Superior temporal gyrus (tissue), 1 donor: ENCODE measurements at regions not wholly inside any gene's neighbourhood (a gene's known extent, or its start where the extent isn't known, plus 50 kb on each side); places are given as distances from the start of the nearest gene placed in this dataset.

Experiments
- DNase-seq: peaks from one replicate; pipeline ENCODE4 v3.0.0-alpha.2; 2016; ENCODE audit errors: extremely low spot score

DNA sequence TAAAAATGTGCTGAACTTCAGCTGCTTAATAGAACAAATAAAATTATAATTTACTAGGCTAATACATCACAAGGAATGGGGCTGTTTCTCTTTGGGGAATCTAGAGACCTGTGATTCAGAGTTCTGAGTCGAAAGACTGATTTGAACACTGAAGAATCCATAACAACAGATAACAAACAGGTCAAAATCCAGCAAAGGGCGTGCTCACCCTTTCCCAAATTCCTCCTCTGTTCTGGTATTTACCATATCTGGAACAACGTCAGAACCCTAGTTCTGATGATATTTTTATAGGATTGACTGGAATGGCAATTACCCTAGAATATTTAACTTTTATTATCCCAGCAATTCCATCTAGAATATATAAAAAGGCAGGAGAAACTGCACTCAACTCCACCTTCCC lies 66.0 kb upstream of the ITGA6 start:
- no peak for DNase-seq

DNA sequence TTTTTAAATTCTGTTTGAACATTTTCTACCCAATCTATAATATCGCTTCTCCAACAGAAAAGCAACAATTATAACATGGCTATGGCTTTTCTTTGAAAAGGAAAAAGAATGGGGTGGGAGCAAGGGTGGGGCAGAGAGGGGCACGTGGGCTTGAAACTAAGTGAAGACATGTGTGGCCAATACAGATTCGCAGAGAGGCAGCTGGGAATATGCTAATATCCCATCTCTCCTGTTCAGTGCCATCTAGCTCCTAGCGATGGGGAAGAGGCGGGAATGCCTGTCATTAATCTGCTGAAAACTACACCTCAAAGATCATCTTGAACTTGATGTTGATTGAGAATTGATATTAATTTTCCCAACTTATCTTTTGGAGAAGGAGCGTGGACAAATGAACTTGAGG lies 65.5 kb upstream of the ITGA6 start:
- DNase-seq, result no peak

DNA sequence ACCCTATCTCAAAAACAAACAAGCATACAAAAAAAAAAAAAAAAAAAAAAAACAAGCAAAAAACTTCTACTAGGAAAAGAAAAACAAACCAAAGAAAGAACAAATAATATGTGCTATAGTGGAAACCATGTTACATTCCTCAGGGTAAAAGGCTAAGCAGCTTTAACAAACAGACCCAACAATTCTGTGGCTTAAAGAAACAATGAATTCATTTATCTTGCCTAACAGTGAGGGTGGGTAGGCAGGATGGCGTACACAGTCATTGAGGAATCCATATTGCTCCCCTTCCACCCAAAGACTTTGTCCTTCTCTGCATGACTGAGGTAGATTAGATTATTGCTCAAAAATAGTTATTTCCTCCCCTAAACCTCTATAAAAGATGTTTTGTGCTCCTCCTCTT lies 63.1 kb upstream of the ITGA6 start:
- no peak for DNase-seq

DNA sequence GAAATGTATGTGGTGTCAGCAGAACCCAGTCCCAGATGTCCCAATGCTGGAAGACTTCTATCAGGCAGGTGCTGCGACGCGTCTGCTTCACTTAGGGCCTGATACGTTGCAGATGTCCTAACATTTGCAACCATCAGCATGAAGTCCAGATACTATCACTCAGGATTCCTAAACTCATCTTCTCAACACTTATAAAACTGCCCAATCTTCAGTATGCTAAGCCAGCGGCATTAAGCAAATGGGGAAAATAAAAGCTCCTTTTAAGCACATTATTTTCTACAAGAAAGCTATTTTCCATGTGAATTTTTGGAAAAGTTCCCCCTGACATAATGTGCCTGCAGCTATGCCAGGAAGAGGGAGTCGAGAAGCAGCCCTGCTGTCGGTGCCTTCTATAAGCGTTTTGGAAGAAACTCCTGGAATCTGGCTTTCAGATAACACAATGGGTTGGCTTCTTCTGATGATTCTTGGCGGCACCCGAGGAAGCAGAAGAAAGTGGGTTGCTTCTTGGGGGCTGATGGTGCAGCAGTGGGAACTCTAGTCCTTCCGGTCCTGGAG lies 60.7 kb upstream of the ITGA6 start:
- no peak for DNase-seq

DNA sequence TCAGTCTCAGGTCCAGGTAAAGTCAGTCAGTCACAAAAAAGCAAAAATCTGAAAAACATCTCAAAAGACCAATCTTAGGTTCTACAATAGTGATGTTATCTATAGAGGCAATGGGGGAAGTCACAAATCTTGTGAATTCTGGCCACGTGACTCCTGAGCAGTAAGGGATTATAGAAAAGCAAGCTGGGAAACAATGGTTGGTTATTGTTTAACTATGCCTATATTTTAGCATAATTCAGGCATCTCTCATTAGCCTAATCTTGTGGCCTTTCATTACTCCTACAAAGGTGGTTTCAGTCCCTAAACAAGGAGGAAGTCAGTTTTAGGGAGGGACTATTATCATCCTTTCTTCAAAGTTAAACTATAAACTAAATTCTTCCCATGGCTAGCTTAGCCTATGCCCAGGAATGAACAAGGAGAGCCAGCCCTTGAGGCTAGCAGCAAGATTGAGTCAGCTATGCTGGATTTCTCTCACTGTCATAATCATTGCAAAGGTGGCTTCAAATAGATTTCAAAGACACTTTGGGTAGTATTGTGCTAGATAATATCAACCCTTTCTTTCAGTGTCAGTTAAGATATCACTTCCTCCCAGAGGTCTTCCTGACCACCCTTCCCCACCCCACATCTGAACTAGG lies 56.4 kb upstream of the ITGA6 start:
- no peak for DNase-seq

DNA sequence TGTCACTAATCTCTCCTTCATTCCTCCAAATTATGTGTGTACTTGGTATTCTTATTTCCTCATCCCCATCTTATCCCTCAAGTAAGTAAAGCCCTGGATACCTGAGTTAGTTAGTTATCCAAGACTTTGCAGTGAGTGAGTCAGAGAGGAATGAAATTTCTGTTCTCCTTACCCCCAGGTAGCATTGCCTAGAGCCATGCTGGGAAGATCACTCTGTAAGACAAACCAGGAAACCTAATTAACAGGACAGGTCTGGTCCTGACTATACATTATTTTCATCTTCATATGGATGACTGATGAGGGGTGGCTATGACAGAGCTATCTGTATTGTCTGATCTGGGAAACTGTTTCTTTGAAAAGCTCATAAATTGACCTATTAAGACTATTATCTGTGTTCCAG lies 55.0 kb upstream of the ITGA6 start:
- no peak for DNase-seq

DNA sequence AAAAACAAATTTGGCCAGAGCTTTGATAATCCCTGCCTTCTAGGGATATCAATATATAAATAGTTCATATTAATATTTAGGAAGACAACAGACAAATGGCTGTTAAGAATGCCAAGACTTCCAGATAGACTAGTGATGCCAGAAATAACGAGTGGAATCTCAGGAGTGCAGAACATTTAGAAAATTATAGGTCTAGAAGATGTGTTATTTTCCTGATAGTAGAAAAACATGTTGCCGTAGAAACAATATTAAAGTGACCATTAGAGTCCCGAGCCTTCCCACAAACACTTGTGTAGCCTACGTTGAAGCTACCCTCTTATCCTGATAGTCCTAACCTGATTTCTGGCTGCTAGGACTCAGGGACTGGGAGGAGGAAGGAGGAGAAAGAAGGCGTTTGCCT lies 54.3 kb upstream of the ITGA6 start:
- no peak for DNase-seq

DNA sequence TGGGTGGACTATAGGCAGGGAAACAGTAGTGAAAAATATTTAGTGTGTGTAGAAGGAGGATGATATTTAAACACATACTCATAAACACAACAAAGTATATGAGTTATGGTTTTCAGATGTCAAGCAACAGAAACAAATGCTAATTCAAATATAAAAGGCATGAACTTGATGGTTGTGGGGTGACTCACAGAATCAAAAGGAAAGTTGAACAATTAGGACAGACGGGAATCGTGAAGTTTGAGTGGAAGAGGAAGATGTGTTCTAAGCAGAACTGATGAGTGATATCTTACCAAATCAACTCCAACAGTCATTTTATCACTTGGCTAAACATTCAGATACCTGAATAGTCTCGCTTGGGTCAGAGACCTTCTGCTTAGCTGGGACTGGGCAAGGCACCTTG lies 53.6 kb upstream of the ITGA6 start:
- no peak for DNase-seq

DNA sequence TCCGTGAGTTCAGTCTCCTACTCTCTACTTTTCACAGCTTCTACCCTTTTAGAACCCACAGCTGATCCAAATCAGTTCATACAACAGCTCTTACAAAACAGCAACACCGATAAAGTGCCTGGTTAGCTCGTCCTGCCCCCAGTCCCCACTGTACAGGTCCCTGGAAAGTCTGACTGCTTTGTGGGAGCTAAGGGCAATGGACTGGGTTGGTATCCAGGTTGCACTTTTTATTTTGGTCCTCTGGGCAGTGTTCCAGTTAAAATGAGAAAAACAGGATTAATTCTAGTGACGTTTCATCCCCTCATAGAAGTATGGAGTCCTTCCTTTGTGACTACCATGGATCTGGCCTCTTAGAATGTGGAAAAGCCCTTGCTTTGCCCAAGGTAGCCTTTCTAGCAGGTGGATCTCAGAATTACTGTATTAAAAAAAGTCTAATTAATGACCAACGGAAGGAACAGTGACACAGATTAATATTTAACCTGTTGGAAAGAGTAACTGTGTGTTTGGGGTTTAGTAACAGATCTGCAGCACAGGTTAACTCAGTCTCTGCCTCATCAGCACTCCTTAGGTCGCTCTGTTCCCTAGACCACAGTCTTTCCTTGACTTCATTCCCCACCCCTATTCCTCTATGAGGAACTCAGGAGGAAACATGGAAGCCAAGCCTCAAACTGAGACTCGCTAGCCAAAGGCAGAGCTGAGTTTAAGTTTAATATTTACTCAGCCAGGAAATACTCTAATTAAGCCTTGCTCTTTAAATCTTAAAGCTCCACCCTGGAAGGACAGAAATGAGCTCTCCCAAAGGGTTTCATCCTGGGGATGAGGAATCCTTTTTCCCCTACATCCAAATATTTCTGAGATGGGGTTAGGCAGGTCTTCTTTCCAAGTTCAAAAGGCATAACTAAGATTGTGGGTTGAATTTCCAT lies 52.8 kb upstream of the ITGA6 start:
- no peak for DNase-seq

DNA sequence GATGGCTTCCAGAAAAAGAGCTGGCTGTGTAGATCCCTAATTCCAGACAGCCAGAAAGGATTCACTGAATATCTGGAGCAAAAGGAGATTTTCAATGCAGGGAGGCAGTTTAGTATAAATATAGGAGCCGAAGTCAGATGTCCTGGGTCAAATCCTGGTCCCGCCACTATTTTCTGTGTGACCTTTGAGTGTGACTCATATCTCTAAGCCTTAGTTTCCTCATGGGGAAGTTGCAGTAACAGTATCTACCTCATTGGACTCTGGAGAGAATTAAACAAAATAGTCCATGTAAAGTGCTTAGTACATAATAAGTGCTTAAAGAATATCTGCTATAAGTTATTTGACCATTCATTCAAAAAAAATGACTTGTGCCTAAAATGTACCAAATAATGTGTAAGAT lies 52.1 kb upstream of the ITGA6 start:
- no peak for DNase-seq

DNA sequence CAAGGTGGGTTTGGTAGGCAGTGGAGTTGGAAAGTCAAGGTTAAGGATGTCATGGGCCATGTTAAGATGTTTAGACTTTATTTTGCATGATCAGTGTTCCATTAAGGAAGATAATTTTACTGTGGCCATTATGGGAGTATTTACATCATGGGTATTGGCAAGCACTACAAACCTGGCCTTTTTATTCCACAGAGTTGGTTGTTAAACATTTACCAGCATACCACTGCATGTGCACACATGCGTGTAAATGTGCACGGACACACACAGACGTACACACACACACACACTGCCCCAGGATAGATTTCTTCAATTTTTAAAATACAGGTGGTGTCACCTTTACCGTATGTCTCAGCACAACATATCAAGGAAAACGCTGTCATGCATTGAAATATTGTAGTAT lies 51.4 kb upstream of the ITGA6 start:
- DNase-seq, result no peak

DNA sequence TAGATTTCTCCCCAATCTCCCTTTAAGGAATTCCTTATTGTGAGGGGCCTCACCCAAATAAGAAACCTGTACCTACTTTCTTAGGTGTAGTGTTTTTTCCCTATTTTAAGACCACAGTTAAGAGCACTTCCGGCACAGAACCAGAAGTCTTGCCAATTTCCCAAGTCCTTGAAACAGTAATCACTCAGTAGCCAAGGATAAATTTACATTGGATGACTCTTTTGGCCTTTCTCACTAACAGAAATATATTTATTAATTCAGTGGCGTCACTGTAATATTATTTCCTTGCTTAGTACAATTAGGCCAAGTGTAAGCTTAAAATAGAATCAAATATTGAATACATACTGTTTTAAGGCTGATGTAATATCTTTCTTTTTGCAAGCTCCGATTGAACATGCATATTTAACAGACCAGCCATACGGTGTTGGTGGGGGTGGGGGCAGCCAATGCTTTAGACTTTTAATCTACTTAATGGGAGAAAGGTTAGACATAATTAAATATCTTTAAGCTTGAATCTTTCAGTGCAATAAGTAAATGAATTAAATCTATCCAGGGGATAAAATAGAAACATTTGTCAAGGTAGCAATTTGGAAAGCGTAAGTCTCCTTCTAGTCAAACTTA lies 50.8 kb upstream of the ITGA6 start:
- DNase-seq, result no peak

DNA sequence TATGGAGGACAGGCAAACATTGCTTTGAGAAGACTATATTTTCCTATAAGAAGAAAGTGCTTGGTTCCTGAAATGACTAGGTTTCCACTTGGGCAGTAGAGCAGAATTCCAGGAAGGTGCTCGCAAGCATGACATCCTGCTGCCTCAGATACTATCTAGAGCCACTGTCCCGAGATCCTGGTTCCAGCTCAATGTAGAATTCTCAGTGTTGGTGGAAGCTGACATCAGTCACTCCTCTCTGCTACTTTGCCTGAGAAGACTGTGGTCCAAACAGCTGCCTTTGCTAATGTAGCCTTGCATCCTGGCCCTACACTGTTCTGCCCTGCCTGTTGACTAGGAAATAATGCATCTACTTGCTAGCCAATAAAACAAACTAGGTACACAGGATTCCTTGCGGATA lies 50.0 kb upstream of the ITGA6 start:
- DNase-seq, result no peak
